Trophoblast cell (in vitro differentiated cells and primary cell): ENCODE measurements at regions not wholly inside any gene's neighbourhood (a gene's known extent, or its start where the extent isn't known, plus 50 kb on each side); places are given as distances from the start of the nearest gene placed in this dataset.
"Not testable (repeated sequence)": the region's sequence is repeated elsewhere in the genome, so short reads cannot be mapped to it uniquely, and the experiment has no call there.

Experiments used
- DNase-seq, 2 donors: peaks; one replicate each; pipeline ENCODE4 v3.0.0-alpha.2; 2016
- H2AFZ ChIP-seq: 2 replicates; pipeline ENCODE4 v1.6.1; 2013; ENCODE audit warnings: low read length, moderate library complexity, mild to moderate bottlenecking; ENCODE audit not compliant: insufficient read depth, poor library complexity
- H2AK5ac ChIP-seq: 2 replicates; pipeline ENCODE4 v1.6.1; 2013; ENCODE audit warnings: mild to moderate bottlenecking, low read length
- H2BK120ac ChIP-seq: 2 replicates; pipeline ENCODE4 v1.6.1; 2013; ENCODE audit warnings: low read length, mild to moderate bottlenecking, moderate library complexity; ENCODE audit not compliant: insufficient read depth, poor library complexity
- H2BK12ac ChIP-seq: 2 replicates; pipeline ENCODE4 v1.6.1; 2013; ENCODE audit warnings: mild to moderate bottlenecking, low read length, moderate library complexity
- H2BK5ac ChIP-seq: 2 replicates; pipeline ENCODE4 v1.6.1; 2013; ENCODE audit warnings: low read length, low read depth, moderate library complexity, mild to moderate bottlenecking; ENCODE audit not compliant: poor library complexity
- H3K14ac ChIP-seq: 2 replicates; pipeline ENCODE4 v1.6.1; 2013; ENCODE audit warnings: mild to moderate bottlenecking, low read length
- H3K18ac ChIP-seq: 2 replicates; pipeline ENCODE4 v1.6.1; 2013; ENCODE audit warnings: mild to moderate bottlenecking, low read length
- H3K23ac ChIP-seq: 2 replicates; pipeline ENCODE4 v1.6.1; 2013; ENCODE audit warnings: low read length
- H3K27ac ChIP-seq: 2 replicates; pipeline ENCODE4 v1.5.1; 2013; ENCODE audit warnings: low read depth, mild to moderate bottlenecking, inconsistent platforms, low read length, moderate library complexity
- H3K27me3 ChIP-seq: 2 replicates; pipeline ENCODE4 v1.6.1; 2013; ENCODE audit warnings: inconsistent platforms, mild to moderate bottlenecking, low read length, moderate library complexity; ENCODE audit not compliant: insufficient read depth
- H3K36me3 ChIP-seq, 2 experiments: 1 replicate in 1 of 2; 2 replicates in 1 of 2; pipeline ENCODE4 v1.6.1; 2013; ENCODE audit warnings: low read length in 2 of 2, mild to moderate bottlenecking in 2 of 2, moderate library complexity in 1 of 2; ENCODE audit not compliant: insufficient read depth in 2 of 2, control insufficient read depth in 1 of 2
- H3K4ac ChIP-seq: 2 replicates; pipeline ENCODE4 v1.6.1; 2013; ENCODE audit warnings: low read depth, mild to moderate bottlenecking, low read length, moderate library complexity
- H3K4me1 ChIP-seq, 2 experiments: 1 replicate in 1 of 2; 2 replicates in 1 of 2; pipeline ENCODE4 v1.6.1; 2013; ENCODE audit warnings: low read length in 2 of 2, mild to moderate bottlenecking in 2 of 2, moderate library complexity in 1 of 2; ENCODE audit not compliant: insufficient read depth in 2 of 2, control insufficient read depth in 1 of 2
- H3K4me2 ChIP-seq: 2 replicates; pipeline ENCODE4 v1.6.1; 2013; ENCODE audit warnings: inconsistent platforms, mild to moderate bottlenecking, low read length, moderate library complexity
- H3K4me3 ChIP-seq: 2 replicates; pipeline ENCODE4 v1.5.1; 2013; ENCODE audit warnings: mild to moderate bottlenecking, low read depth, low read length, inconsistent platforms
- H3K79me1 ChIP-seq: one replicate; pipeline ENCODE4 v1.6.1; 2013; ENCODE audit warnings: low read length
- H3K79me2 ChIP-seq: 2 replicates; pipeline ENCODE4 v1.6.1; 2013; ENCODE audit warnings: low read length, mild to moderate bottlenecking; ENCODE audit not compliant: control insufficient read depth, insufficient read depth, poor library complexity
- H3K9ac ChIP-seq: 2 replicates; pipeline ENCODE4 v1.6.1; 2013; ENCODE audit warnings: mild to moderate bottlenecking, low read length
- H3K9me3 ChIP-seq: 2 replicates; pipeline ENCODE4 v1.6.1; 2013; ENCODE audit warnings: low read depth, mild to moderate bottlenecking, control low read depth, inconsistent platforms, low read length; ENCODE audit not compliant: insufficient read depth
- H4K12ac ChIP-seq: 2 replicates; pipeline ENCODE4 v1.6.1; 2013; ENCODE audit warnings: low read depth, mild to moderate bottlenecking, low read length, moderate library complexity
- H4K8ac ChIP-seq: 2 replicates; pipeline ENCODE4 v1.6.1; 2013; ENCODE audit warnings: low read depth, mild to moderate bottlenecking, low read length, moderate library complexity
- H4K91ac ChIP-seq: one replicate; pipeline ENCODE4 v1.6.1; 2013; ENCODE audit warnings: low read depth, mild to moderate bottlenecking, low read length, moderate library complexity
- WGBS: extraction: QIAGEN DNeasy Blood & Tissue Kit; methylation state at CpG from one replicate; pipeline ENCODE4 v1.1.7; 2013; ENCODE audit warnings: missing lambda C conversion rate; ENCODE audit not compliant: insufficient read length, insufficient coverage; ENCODE audit errors: extremely low coverage; 5-methylcytosine and 5-hydroxymethylcytosine counted together

DNA sequence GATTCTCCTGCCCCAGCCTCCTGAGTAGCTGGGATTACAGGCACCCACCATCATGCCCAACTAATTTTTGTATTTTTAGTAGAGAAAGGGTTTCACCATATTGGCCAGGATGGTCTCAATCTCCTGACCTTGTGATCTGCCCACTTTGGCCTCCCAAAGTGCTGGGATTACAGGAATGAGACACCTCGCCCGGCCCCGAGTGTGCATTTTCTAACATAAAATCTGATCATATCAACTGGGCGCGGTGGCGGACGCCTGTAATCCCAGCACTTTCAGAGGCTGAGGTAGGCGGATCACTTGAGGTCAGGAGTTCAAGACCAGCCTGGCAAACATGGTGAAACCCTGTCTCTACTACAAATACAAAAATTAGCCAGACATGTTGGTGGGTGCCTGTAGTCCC, 745.5 kb upstream of the TPTE start:
- H3K27ac ChIP-seq, H3K79me1 ChIP-seq, H3K23ac ChIP-seq, H3K27me3 ChIP-seq, H3K14ac ChIP-seq, H3K4me1 ChIP-seq, H3K4me2 ChIP-seq, H3K79me2 ChIP-seq, H4K12ac ChIP-seq, H4K91ac ChIP-seq, H2AFZ ChIP-seq, H2AK5ac ChIP-seq, H2BK12ac ChIP-seq, H3K36me3 ChIP-seq, H3K4me3 ChIP-seq, H4K8ac ChIP-seq, DNase-seq, H3K4ac ChIP-seq, H3K9ac ChIP-seq, H2BK5ac ChIP-seq, H3K18ac ChIP-seq, H2BK120ac ChIP-seq: not testable (repeated sequence)
- WGBS: no CpG with 5 or more reads among the region's 8 CpGs
- peaks cover 28% of the 10 kb centered on the region for H3K9me3 ChIP-seq

DNA sequence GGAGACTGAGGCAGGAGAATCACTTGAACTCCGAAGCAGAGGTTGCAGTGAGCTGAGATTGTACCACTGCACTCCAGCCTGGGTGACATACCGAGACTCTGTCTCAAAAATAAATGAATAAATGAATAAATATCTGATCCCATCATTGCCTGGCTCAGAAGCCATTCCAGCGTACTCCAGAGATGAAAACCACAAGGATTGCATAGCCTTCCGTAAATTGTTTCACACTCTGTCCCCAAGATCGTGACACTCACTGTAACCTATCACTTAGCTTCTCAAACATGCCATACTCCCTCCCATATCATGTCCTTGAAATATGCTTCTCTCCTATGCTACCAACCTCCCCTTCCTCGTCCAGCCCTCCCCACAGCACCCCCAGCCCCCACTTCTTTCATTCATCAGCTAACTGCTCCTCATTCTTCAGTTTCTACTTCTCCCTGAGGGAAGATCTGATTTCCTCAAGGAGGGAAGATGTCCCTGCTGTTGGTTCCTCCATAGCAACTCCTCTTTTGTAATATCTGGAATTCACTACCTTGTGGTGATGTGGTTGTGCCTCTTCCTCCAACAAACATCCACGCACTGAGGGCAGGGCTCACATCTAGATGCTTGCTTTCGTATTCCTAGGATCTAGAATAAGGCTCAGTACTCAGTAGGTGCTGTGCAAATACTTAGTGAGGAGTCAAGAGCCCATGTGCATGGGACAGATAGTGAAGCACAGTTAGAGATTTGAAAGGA, 744.9 kb upstream of the TPTE start:
- not testable (repeated sequence) for H2AFZ ChIP-seq, H3K14ac ChIP-seq, H3K27me3 ChIP-seq, H3K36me3 ChIP-seq, H3K9ac ChIP-seq, H2BK12ac ChIP-seq, H3K79me2 ChIP-seq, H3K4me2 ChIP-seq, H2BK5ac ChIP-seq, H2AK5ac ChIP-seq, H4K91ac ChIP-seq, H3K18ac ChIP-seq, H2BK120ac ChIP-seq, H3K79me1 ChIP-seq, H4K12ac ChIP-seq, H3K23ac ChIP-seq, H4K8ac ChIP-seq, H3K4me3 ChIP-seq, H3K27ac ChIP-seq, DNase-seq, H3K4me1 ChIP-seq, H3K4ac ChIP-seq
- peaks cover 27% of the 10 kb centered on the region for H3K9me3 ChIP-seq
- WGBS: no CpG with 5 or more reads among the region's 8 CpGs

DNA sequence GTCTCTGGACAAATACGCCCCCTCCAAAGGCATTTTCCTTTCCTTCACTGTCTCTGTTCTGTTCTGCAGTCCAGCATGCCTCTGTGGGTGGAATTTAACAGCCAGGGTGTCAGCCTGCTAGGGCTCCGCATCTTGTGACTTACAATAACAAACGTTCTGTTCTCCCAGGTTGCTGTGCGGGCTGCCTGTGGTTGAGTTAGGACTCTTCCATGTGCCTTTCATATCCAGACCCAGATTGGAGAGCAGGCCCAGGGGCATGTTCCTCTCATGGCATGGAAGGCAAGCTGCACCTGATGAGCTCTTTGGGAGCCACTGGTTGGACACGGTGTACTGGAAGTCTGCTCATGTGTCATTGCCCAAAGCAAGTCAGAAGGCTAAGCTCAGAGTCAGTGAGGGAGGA, 742.8 kb upstream of the TPTE start:
- not testable (repeated sequence) for H2AFZ ChIP-seq, H3K9ac ChIP-seq, H3K14ac ChIP-seq, H3K4me2 ChIP-seq, H2BK5ac ChIP-seq, H3K79me1 ChIP-seq, H3K18ac ChIP-seq, H3K79me2 ChIP-seq, H3K27ac ChIP-seq, H3K4ac ChIP-seq, H3K4me1 ChIP-seq, H3K36me3 ChIP-seq, H4K8ac ChIP-seq, H3K27me3 ChIP-seq, H2AK5ac ChIP-seq, H2BK120ac ChIP-seq, H4K12ac ChIP-seq, H4K91ac ChIP-seq, DNase-seq, H2BK12ac ChIP-seq, H3K23ac ChIP-seq
- H3K4me3 ChIP-seq: peak overlapping the region; percentile 29
- no CpG with 5 or more reads among the region's 5 CpGs for WGBS
- H3K9me3 ChIP-seq: peaks cover 20% of the 10 kb centered on the region

DNA sequence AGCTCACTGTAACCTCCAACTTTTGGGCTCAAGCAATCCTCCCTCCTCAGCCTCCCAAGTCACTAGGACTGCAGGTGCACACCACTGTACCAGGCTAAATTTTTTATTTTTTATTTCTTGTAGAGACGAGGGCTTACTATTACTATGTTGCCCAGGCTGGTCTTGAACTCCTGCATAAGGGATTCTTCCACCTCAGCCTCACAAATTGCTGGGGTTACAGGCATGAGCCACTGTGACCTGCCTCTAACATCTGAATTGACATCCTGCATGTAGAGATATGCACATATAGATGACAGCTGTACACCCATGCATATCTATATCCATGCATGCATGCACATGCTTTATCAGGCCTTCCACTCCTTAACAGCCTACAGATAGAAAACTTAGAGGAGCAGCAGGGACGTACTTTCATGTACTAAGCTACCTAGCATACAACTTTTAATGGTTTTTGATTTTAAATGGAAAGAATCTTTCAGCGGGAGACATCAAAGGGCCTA, 740.9 kb upstream of the TPTE start:
- H3K27ac ChIP-seq: no peak overlapping the region
- no peak overlapping the region for H3K4me2 ChIP-seq
- H3K9ac ChIP-seq: no peak overlapping the region
- no peak overlapping the region for H3K4me3 ChIP-seq
- peaks cover 13% of the 10 kb centered on the region for H3K9me3 ChIP-seq
- WGBS: no CpG with 5 or more reads among the region's 3 CpGs
- H4K8ac ChIP-seq: no peak overlapping the region
- H3K36me3 ChIP-seq: no peaks in the 10 kb centered on the region
- no peak overlapping the region for H2AK5ac ChIP-seq
- no peak overlapping the region for H2BK120ac ChIP-seq
- H2BK12ac ChIP-seq: no peak overlapping the region
- H2AFZ ChIP-seq: no peak overlapping the region
- no peaks in the 10 kb centered on the region for H3K79me2 ChIP-seq
- no peak for DNase-seq
- H3K14ac ChIP-seq: no peak overlapping the region
- H3K4ac ChIP-seq: no peak overlapping the region
- no peak overlapping the region for H3K18ac ChIP-seq
- H3K4me1 ChIP-seq: no peaks in the 10 kb centered on the region
- H4K12ac ChIP-seq: no peak overlapping the region
- no peaks in the 10 kb centered on the region for H3K27me3 ChIP-seq
- no peaks in the 10 kb centered on the region for H3K79me1 ChIP-seq
- H4K91ac ChIP-seq: no peak overlapping the region
- no peak overlapping the region for H2BK5ac ChIP-seq
- H3K23ac ChIP-seq: no peak overlapping the region
